HepG2 (cell line): ENCODE measurements at regions not wholly inside any gene's neighbourhood (a gene's known extent, or its start where the extent isn't known, plus 50 kb on each side); places are given as distances from the start of the nearest gene placed in this dataset.

Source experiments
- ATAC-seq: fragments of 200-7000 bp; cut with Tn5 transposase; 3 replicates; pipeline ENCODE4 v1.9.1; 2020; ENCODE audit warnings: mild to moderate bottlenecking, moderate library complexity
- BruUV-seq: library from RNA; stranded (reverse); fragments of 400-500 nt; replicated peaks from 2 replicates; lab custom pipeline; 2021; lab: Mats Ljungman, UMichigan
- CTCF ChIA-PET: fragments of 300-600 bp; formaldehyde crosslinking; extraction: SDS; loops from one replicate; lab custom pipeline; 2021; ENCODE audit warnings: low total read pairs, inconsistent platforms, low intra/inter-chr PET ratio; lab: Yijun Ruan, JAX
- POLR2A ChIA-PET: fragments of 350-600 bp; sonication (Branson Sonifier 250); formaldehyde crosslinking; loops from one replicate; lab custom pipeline; 2020; ENCODE audit warnings: antibody characterized with exemption, inconsistent platforms; lab: Yijun Ruan, JAX
- DNase-seq: peaks from one replicate; pipeline ENCODE4 v3.0.0-alpha.2; 2015; ENCODE audit warnings: low spot score
- FAIRE-seq: peaks from 3 replicates; lab custom pipeline; 2011; peaks lifted over from hg19 to GRCh38; lab: Jason Lieb, UNC
- H2AFZ ChIP-seq: one replicate; pipeline ENCODE4 v1.6.1; 2011; ENCODE audit warnings: low read length, inconsistent platforms
- H3K27ac ChIP-seq: fragments of 300-600 bp; 3 replicates; pipeline ENCODE4 v1.8.0; 2011; ENCODE audit warnings: mixed run types, mild to moderate bottlenecking, mixed read lengths, low read length, inconsistent platforms; ENCODE audit not compliant: insufficient read depth; ENCODE audit errors: extremely low read length
- H3K27me3 ChIP-seq, 2 experiments: fragments of 200-600 bp in 1 of 2; 2 replicates in 1 of 2; 3 replicates in 1 of 2; pipeline versions ENCODE4 v1.6.0 to v1.8.0; 2011; ENCODE audit warnings: low read length in 2 of 2, mild to moderate bottlenecking in 2 of 2, moderate library complexity in 2 of 2, inconsistent platforms in 1 of 2; ENCODE audit not compliant: insufficient read depth in 2 of 2, control insufficient read depth in 1 of 2
- H3K36me3 ChIP-seq, 2 experiments: fragments of 200-600 bp in 1 of 2; replicated peaks in 1 of 2; 2 replicates in 1 of 2; 3 replicates in 1 of 2; pipeline versions ENCODE4 v1.5.1 to v1.8.0; 2011; ENCODE audit warnings: low read length in 2 of 2, inconsistent platforms in 1 of 2; ENCODE audit not compliant: insufficient read depth in 2 of 2, control insufficient read depth in 1 of 2
- H3K4me1 ChIP-seq: 2 replicates; pipeline ENCODE4 v1.5.1; 2012; ENCODE audit warnings: low read length, inconsistent platforms; ENCODE audit not compliant: insufficient read depth
- H3K4me2 ChIP-seq: 2 replicates; pipeline ENCODE4 v1.6.0; 2011; ENCODE audit warnings: low read depth, low read length, inconsistent platforms
- H3K4me3 ChIP-seq, 3 experiments: fragments of 200-600 bp in 1 of 3; sonication (generic), shearing (Covaris generic) in 1 of 3; replicated peaks in 1 of 3; 2 replicates each; pipeline ENCODE4 v1.5.1; 2011 to 2016; ENCODE audit warnings: low read length in 3 of 3, inconsistent platforms in 2 of 3, low read depth in 2 of 3, mild to moderate bottlenecking in 2 of 3, control low read depth in 1 of 3, mixed read lengths in 1 of 3; ENCODE audit not compliant: insufficient read depth in 1 of 3
- H3K79me2 ChIP-seq: one replicate; pipeline ENCODE4 v1.6.1; 2011; ENCODE audit warnings: low read length, inconsistent platforms; ENCODE audit not compliant: insufficient read depth
- H3K9ac ChIP-seq: 2 replicates; pipeline ENCODE4 v1.6.0; 2011; ENCODE audit warnings: mild to moderate bottlenecking, low read depth, low read length, inconsistent platforms; ENCODE audit not compliant: insufficient read depth
- H3K9me3 ChIP-seq: 2 replicates; pipeline ENCODE4 v1.5.1; 2012; ENCODE audit warnings: mild to moderate bottlenecking, low read length
- H4K20me1 ChIP-seq: 2 replicates; pipeline ENCODE4 v1.6.0; 2011; ENCODE audit warnings: inconsistent platforms, mild to moderate bottlenecking, low read length, moderate library complexity; ENCODE audit not compliant: insufficient read depth
- AGO1 ChIP-seq: fragments of 200-400 bp; formaldehyde crosslinking; IDR thresholded peaks from 2 replicates; pipeline ENCODE4 v1.6.1; 2017; ENCODE audit warnings: mild to moderate bottlenecking, low read depth, low read length, moderate library complexity; ENCODE audit not compliant: poor library complexity, severe bottlenecking
- FOXA1 ChIP-seq, 2 experiments: fragments of 450-650 bp in 1 of 2; sonication (generic) in 1 of 2; formaldehyde crosslinking in 1 of 2; IDR thresholded peaks; 2 replicates each; pipeline versions ENCODE4 v1.4.0 to v1.6.1; 2016 to 2020; ENCODE audit warnings: missing genetic modification reagents in 1 of 2
- GTF2F1 ChIP-seq: fragments of 150-350 bp; IDR thresholded peaks from 2 replicates; pipeline ENCODE4 v1.6.1; 2014; ENCODE audit warnings: low read length
- HNF1A ChIP-seq, 2 experiments: sonication (generic) in 1 of 2; formaldehyde crosslinking in 1 of 2; IDR thresholded peaks; 2 replicates each; pipeline versions ENCODE4 v1.4.0 to v1.6.1; 2016 to 2020; ENCODE audit warnings: borderline replicate concordance in 1 of 2, low read depth in 1 of 2, mild to moderate bottlenecking in 1 of 2, missing genetic modification reagents in 1 of 2
- NCOA5 ChIP-seq: sonication (generic); formaldehyde crosslinking; IDR thresholded peaks from 2 replicates; pipeline ENCODE4 v1.4.0; 2020; ENCODE audit warnings: missing genetic modification reagents
- RBM39 ChIP-seq: fragments of 200-400 bp; formaldehyde crosslinking; IDR thresholded peaks from one replicate; pipeline ENCODE4 v1.6.1; 2018; ENCODE audit warnings: antibody characterized with exemption, mild to moderate bottlenecking, low read depth, low read length; ENCODE audit not compliant: poor library complexity, severe bottlenecking
- SRF ChIP-seq: IDR thresholded peaks from 2 replicates; pipeline ENCODE4 v1.6.1; 2011; ENCODE audit warnings: mild to moderate bottlenecking, low read depth, low read length, moderate library complexity
- U2AF1 ChIP-seq: fragments of 200-400 bp; formaldehyde crosslinking; optimal IDR thresholded peaks from 2 replicates; pipeline ENCODE3; 2017; ENCODE audit warnings: mild to moderate bottlenecking, low read depth, low read length
- ZNF10 ChIP-seq: sonication (generic); formaldehyde crosslinking; IDR thresholded peaks from 2 replicates; pipeline ENCODE4 v1.4.0; 2020; ENCODE audit warnings: mild to moderate bottlenecking, low read depth, missing genetic modification reagents, borderline replicate concordance
- ZNF12 ChIP-seq: sonication (generic); formaldehyde crosslinking; IDR thresholded peaks from 2 replicates; pipeline ENCODE4 v1.5.0; 2020; ENCODE audit warnings: missing genetic modification reagents
- ZNF33A ChIP-seq: sonication (generic); formaldehyde crosslinking; IDR thresholded peaks from 2 replicates; pipeline ENCODE4 v1.5.1; 2020; ENCODE audit warnings: missing genetic modification reagents, mild to moderate bottlenecking, moderate library complexity, borderline replicate concordance
- ZNF446 ChIP-seq: sonication (generic); formaldehyde crosslinking; IDR thresholded peaks from 2 replicates; pipeline ENCODE4 v1.5.0; 2020; ENCODE audit warnings: mild to moderate bottlenecking, missing genetic modification reagents
- ZNF768 ChIP-seq: sonication (generic); formaldehyde crosslinking; IDR thresholded peaks from 2 replicates; pipeline ENCODE4 v1.4.0; 2020; ENCODE audit warnings: missing genetic modification reagents
- WGBS: methylation state at CpG from one replicate; pipeline ENCODE4 v1.1.6; 2017; ENCODE audit warnings: low lambda C conversion rate; 5-methylcytosine and 5-hydroxymethylcytosine counted together
- in situ Hi-C: cut with HindIII; loops from 2 replicates; pipeline ENCODE4 v1.10.0; 2017; ENCODE audit warnings: low pct_unique_long_range_greater_than_20kb; ENCODE audit not compliant: extremely low pct_ligation_motif_present
- intact Hi-C: fragments of 100-400 bp; cut with micrococcal nuclease; formaldehyde crosslinking; loops from one replicate; pipeline ENCODE4 v1.10.0; 2022; ENCODE audit not compliant: unreplicated experiment
- TF ChIP-seq, protein P1 (sequence below): sonication (generic); formaldehyde crosslinking; IDR thresholded peaks from 2 replicates; pipeline ENCODE4 v1.4.0; 2020; ENCODE audit warnings: missing genetic modification reagents

DNA sequence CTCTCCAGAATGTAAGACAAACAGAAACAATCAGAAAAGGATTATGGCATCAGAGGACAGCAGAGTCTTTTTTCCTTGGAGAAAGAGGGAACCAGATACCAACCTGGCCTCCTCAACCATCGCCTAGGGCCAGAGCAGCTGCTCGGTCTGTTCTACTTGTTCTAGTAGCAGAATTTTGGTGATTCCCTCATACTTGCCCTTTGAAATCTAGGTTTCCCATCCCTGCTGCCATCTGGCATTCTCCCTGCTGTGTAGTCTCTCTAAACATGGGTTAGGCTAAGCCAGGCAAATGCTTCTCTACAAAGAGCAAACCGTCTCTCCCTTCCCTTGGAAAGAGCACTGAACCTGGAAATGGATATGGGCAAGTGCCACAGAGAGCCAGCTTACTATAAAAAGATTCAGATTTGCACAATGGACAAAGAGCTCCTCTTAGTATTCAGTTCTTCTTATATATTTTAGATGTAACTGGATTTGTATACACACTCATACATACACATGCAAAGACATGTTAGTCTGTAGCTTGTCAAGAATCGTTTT is 208.6 kb upstream of the ST6GAL2 start:
- no peak overlapping the region for H3K4me2 ChIP-seq
- H3K4me3 ChIP-seq, result no peak overlapping the region
- no peaks in the 10 kb centered on the region for H3K79me2 ChIP-seq
- H3K4me1 ChIP-seq, result no peaks in the 10 kb centered on the region
- CTCF ChIA-PET, result no interaction called here
- no peaks in the 10 kb centered on the region for H3K36me3 ChIP-seq
- 11% methylated on average over 4 of the region's 4 CpGs for WGBS
- FAIRE-seq (no peak), ATAC-seq (no peak), DNase-seq (no peak)
- TF ChIP-seq HNF1A (IDR thresholded peaks at IDR 0.05; ENCODE audit: low read depth) (no peak), HNF1A (CRISPR knock-in tag; IDR thresholded peaks at IDR 0.05; ENCODE audit: borderline replicate concordance) (no peak), U2AF1 (no peak), ZNF768 (CRISPR knock-in tag) (no peak), SRF (no peak), ZNF12 (CRISPR knock-in tag) (no peak), AGO1 (no peak), ZNF446 (CRISPR knock-in tag) (no peak), RBM39 (no peak), FOXA1 (IDR thresholded peaks at IDR 0.05) (no peak), FOXA1 (CRISPR knock-in tag; IDR thresholded peaks at IDR 0.05) (no peak), ZNF10 (CRISPR knock-in tag) (no peak), ZNF33A (CRISPR knock-in tag) (no peak), NCOA5 (CRISPR knock-in tag) (no peak), GTF2F1 (no peak)
- TF ChIP-seq, protein P1, sequence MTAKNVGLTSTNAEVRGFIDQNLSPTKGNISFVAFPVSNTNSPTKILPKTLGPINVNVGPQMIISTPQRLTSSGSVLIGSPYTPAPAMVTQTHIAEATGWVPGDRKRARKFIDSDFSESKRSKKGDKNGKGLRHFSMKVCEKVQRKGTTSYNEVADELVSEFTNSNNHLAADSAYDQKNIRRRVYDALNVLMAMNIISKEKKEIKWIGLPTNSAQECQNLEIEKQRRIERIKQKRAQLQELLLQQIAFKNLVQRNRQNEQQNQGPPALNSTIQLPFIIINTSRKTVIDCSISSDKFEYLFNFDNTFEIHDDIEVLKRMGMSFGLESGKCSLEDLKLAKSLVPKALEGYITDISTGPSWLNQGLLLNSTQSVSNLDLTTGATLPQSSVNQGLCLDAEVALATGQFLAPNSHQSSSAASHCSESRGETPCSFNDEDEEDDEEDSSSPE (CRISPR knock-in tag), result no peak
- BruUV-seq, result no TSS peak
- POLR2A ChIA-PET, result no interaction called here
- in situ Hi-C loops (no loop called here), intact Hi-C loops (no loop called here)
- H3K9ac ChIP-seq, result no peak overlapping the region
- H4K20me1 ChIP-seq, result no peaks in the 10 kb centered on the region
- no peaks in the 10 kb centered on the region; a peak in 1 of 5 replicates for H3K27me3 ChIP-seq
- no peaks in the 10 kb centered on the region for H3K9me3 ChIP-seq
- no peak overlapping the region for H2AFZ ChIP-seq
- H3K27ac ChIP-seq, result no peak overlapping the region
